NCI-H226 (cell line): ENCODE measurements at regions not wholly inside any gene's neighbourhood (a gene's known extent, or its start where the extent isn't known, plus 50 kb on each side); places are given as distances from the start of the nearest gene placed in this dataset.

ENCODE experiments used
- DNase-seq: peaks from one replicate; pipeline ENCODE4 v3.0.0-alpha.2; 2015

- no peak for DNase-seq
Observed at GRCh38 chr15:39130556-39131379, 450.1 kb upstream of the THBS1 start.

DNA sequence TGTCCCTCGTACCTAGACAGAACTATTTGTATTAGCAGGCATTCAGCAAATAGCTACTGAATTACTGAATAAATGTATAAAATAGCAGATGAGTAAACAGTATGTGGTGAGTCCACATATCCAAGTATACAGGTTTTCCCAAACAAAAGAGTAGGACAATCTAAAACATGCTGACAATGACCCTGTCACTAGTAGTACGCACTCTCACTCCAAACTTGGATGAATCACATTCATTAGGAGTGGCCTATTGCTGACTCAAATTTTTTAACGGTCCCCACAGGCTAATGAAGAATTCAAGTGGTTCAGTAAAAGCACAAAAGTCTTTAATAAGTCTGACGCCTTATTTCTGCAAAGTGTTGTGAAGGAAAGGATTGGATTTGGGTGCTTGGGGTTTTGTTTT is 449.3 kb upstream of the THBS1 start:
- no peak for DNase-seq

DNA sequence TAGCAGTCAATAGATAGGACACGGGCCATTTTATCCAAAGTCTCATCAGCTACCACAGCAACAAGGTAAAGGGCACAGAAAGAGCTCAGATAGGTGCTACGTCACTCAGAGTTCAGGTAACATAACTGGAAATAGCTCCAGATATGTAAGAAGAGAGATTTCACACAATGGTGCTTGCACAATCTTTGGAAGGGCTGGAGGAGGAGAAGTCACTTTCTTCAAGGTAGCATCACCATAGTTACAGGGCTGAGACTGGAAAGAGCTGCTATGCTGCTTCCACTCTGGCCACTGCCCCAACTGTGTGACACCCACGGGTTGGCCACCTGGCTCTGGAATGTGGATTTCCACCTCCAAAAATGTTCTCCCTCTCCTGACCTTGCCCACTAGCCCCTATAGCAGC is 448.8 kb upstream of the THBS1 start:
- DNase-seq = no peak

- peak; percentile 56 for DNase-seq
Observed at GRCh38 chr15:39132954-39133600, 447.8 kb upstream of the THBS1 start.

DNA sequence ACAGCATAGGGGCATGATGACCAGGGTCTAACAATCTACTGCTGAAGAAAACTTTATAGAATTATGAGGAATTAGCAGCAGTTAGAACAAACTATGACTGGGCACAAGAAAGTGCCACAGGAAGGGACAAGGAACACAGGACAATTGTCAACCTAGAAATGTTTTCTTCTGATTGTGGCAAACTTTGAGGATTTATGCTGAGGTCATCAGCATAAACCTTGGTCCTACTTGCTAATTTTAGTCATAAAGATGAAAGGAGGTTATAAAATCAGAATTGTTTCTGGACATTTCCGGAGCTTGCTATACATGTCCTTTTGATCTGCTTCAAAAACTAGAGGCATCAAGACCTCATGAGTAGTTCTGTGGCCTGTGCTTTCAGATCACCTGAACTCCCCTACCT is 446.6 kb upstream of the THBS1 start:
- DNase-seq = no peak

DNA sequence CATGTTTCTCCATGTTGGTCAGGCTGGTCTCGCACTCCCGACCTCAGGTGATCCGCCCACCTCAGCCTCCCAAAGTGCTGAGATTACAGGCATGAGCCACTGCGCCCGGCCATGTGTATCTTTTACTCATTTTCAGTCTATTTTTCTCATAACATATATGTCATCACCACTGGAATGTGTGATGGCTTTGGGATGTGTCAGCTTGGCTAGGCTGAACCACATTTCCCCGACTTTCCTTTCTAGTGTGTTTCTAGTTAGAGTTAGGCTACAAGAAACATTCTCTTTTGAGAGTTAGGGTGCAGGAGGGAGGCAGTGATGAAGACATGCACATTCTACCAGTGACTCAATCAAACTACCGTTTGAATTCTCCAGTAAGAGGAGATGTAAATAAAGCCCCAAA is 444.9 kb upstream of the THBS1 start:
- peak; percentile 28 for DNase-seq

DNA sequence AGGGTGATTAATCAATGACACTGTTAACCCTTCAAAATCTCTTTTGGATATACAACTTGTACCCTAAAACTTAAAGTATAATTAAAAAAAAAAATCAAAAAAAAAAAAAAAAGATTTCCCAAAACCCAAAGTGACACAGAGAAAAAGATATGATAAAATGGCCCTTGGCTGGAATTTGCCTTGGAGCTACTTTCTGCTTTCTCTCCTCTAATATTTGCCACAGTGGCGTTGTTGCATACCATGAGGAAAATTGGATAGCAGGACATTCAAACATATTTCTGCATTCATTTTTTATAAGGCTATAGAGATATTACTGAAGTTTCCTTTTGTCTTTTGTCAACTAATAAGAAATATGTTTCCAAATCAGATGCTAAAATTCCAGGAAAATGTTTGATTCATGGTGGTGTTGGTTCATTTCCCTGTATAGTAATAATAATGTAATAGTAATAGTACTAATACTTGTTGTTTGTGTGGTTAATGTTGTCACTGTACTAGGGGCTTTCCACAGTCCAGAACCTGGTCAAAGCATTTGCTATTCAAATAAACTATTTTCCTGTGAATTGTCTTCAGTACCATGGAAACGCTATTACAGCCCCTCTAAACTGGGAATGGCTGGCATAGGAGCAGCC is 441.3 kb upstream of the THBS1 start:
- DNase-seq = no peak

DNA sequence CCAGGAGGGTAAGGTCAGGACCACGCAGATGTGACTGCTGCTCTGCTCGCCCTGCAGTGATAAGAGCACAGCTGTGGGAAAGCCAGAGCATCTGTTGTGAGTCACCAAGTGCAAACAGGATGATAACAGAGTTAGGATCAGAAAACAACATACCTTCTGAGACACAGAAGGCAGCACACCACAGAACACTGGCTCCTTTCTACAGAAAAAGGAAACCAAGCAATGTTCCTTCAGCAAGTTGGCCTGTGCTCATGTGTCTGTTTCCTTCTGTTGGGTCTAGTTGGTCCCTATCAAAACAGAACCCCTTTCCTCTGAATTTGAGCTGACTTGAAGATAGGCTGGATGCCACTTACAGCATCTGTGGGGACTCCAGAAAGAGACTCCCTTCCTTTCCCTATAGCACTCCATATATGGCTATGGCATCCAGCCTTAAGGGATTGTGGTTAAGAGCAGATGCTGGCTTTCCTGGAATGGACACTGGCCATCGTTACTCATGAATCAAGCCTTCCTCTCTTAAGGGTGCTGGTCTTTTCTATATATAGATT is 440.7 kb upstream of the THBS1 start:
- DNase-seq = peak; percentile 43

- DNase-seq = no peak
Observed at GRCh38 chr15:39142500-39142899, 438.4 kb upstream of the THBS1 start.

- DNase-seq = no peak
Observed at GRCh38 chr15:39143479-39143878, 437.4 kb upstream of the THBS1 start.

DNA sequence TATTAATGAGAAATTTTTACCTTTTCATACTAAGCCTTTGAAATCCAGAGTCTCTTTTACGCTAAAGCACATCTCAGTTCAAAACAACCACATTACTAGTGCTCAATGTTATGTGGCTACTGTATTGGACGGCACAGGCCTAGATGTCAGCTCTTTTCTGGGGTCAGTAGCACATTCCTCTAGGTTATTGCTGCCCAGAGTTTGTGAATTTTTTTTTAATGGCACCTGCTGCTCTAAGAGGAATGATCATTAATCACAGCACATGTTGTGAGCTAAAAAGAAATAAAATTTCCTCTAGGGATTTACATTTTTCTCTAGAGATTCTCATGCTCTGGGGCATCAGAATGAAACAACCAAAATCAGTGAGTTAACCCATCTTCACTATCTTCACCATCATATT is 436.8 kb upstream of the THBS1 start:
- DNase-seq = no peak

GRCh38 chr15:39144613-39145499 is 436.0 kb upstream of the THBS1 start:
- no peak for DNase-seq

DNA sequence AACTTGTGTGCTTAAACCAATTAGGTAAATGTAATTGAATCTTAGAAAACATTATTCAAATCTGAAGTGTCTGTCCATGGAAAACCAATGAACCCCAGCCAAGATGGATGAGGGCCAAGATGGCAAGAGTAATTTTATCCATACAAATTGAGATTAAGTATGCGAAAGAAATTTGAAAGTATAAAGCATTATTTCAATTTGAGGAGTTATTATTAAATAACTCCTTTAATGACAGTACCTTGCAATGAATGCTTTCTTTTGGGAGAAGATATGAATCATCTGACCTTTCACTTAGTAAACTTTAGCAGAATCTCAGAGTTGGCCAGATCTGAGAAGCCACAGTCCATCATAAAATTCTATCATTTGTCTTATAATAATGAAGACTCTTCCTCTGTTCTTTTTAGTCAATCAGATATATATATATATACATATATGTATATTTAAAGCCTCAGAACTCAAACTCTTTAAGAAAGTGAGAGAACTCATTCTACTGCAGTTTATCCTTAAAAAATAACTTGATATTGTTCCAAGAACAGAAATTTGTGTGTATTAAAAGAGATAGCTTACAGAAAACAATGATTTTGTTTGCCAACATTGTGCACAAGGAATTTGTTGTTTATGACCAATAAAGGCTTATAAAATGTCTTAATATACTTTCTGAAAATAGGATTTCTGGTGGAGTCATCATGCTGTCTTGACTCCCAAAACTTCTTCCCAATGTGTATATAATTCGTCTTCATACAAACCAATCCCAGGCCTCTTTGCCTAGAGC is 434.8 kb upstream of the THBS1 start:
- no peak for DNase-seq

GRCh38 chr15:39149636-39150150 is 431.2 kb upstream of the THBS1 start:
- no peak for DNase-seq

DNA sequence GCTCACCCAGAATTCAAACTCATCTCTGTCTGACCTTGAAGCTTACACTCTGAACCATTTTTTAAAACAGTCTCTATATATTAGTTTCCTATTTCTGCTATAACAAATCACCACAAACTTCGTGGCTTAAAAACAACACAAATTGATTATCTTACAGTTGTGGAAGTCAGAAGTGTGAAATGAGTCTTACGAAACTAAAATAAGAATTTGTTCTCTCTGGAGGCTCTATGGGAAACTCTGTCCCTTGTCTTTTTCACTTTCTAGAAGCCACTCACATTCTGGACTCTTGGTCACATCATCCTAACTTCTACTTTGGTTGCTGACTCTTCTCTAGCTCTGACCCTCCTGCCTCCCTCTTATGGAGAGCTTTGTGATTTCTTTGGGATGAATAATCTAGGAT is 429.3 kb upstream of the THBS1 start:
- no peak for DNase-seq

GRCh38 chr15:39153058-39153714 is 427.7 kb upstream of the THBS1 start:
- no peak for DNase-seq

DNA sequence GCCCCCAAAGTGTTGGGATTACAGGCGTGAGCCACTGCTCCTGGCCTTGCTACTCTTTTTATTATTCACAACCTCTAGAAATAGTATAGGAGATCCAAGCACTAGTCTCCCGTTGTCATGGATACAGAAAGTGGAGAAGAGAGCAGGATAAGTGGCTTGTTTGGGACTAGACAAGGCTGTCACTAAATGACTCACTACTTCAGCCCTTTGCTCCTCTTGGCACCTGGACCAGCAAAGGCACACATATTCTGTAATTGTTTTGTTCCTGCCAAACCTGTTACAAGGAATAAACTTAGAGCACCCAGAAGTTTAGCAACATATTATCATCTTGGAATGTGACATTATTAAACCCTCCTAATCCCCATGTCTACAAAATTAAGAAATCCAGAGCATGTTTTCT is 427.2 kb upstream of the THBS1 start:
- no peak for DNase-seq

- no peak for DNase-seq
Observed at GRCh38 chr15:39154227-39154638, 426.6 kb upstream of the THBS1 start.

DNA sequence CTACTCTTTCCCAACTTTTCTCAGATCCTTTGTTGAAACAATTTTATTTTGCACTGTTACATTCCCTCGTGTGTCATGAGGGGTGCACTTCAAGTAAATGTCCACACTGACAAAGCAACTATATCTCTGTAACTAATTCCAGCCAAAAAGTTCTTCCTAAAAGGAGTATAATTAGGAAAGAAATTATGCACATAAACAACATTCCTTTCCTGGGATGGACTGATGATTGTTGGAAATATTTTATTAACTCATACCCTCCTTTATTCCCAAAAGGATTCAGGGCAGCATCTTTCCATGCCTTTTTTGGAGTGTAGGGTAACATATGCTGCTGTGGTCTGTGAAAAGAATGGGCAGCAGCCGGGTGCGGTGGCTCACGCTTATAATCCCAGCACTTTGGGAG is 426.1 kb upstream of the THBS1 start:
- no peak for DNase-seq

GRCh38 chr15:39156166-39156565 is 424.7 kb upstream of the THBS1 start:
- DNase-seq = no peak

DNA sequence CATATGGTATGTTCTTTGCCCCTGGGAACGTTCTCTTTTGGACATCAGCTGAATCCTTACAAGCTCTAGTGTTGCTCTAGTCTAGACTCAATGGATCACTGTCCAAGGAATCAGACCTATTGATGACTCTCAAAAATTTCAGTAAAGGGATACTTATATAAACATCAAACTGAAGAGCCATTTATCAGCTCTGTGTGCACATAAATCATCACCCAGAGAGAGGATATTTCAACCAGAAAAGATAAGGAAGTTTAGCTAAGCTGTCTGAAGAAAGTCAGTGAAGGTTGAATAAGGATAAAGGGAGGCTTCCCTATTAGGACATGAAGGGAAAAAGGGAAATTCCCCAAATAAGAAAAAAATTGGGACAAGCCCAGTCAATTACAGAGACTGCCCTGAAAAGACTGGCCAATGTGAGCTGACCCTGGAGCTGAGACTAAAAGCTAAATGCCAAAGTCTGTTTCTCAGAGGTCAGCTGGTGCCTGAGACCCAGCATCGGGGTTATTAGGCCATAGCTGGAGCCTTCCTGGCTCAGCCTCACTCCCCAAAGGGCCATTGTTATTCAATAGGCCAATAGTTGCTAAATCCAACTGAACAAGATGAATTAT is 424.1 kb upstream of the THBS1 start:
- DNase-seq = no peak
